HG03571 (cell line): ENCODE measurements at regions not wholly inside any gene's neighbourhood (a gene's known extent, or its start where the extent isn't known, plus 50 kb on each side); places are given as distances from the start of the nearest gene placed in this dataset.
"Not testable (repeated sequence)": the region's sequence is repeated elsewhere in the genome, so short reads cannot be mapped to it uniquely, and the experiment has no call there.

ENCODE experiments used
- ATAC-seq: cut with Tn5 transposase; IDR thresholded peaks from one replicate; pipeline ENCODE4 v1.9.1; 2021; ENCODE audit not compliant: unreplicated experiment

DNA sequence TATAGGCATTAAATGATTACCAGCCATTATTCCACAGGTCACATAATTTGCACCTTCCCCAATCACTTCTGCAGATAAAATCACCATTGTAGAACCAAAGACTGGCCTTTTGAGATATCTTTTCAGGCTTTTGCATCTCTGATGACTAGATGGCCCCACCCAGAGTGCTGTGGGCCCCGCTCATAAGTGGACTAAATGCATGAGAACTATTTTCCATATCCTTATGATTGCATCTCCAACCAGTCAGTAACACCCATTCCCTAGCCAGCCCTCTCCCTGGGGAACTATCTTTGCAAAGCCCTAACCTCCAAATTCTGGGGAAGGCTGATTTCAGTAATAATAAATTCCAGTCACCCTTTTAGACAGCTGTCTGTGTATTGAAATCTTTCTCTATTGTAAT, 53.5 kb upstream of the CDH9 start:
- ATAC-seq: no peak

DNA sequence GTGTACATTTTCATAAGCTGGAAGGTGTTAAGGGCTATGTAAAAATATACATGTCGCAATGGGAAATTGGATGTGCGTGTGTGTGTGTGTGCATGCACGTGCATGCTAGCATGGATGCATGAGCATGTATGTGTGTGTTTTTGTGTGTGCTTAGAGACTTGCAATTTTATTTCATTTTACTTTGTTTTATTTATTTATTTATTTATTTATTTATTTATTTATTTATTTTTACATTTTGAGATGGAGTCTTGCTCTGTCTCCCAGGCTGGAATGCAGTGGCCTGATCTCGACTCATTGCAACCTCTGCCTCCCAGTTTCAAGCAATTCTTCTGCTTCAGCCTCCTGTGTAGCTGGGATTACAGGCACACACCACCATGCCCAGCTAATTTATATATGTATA, 50.4 kb upstream of the CDH9 start:
- not testable (repeated sequence) for ATAC-seq
